SKM-1 (cell line): ENCODE measurements at regions not wholly inside any gene's neighbourhood (a gene's known extent, or its start where the extent isn't known, plus 50 kb on each side); places are given as distances from the start of the nearest gene placed in this dataset.
"Not testable (repeated sequence)": the region's sequence is repeated elsewhere in the genome, so short reads cannot be mapped to it uniquely, and the experiment has no call there.

ENCODE experiments used
- DNase-seq: peaks from one replicate; lab custom pipeline; 2025; ENCODE audit not compliant: unreplicated experiment; lab: John Stamatoyannopoulos, UW

GRCh38 chr7:69467826-69468225 lies 130.4 kb upstream of the AUTS2 start:
- DNase-seq, result no peak

GRCh38 chr7:69476416-69476815 lies 121.9 kb upstream of the AUTS2 start:
- DNase-seq, result no peak

GRCh38 chr7:69482676-69483075 lies 115.6 kb upstream of the AUTS2 start:
- DNase-seq, result no peak

- no peak for DNase-seq
Observed at GRCh38 chr7:69489533-69489932, 108.7 kb upstream of the AUTS2 start.

GRCh38 chr7:69498671-69499070 lies 99.6 kb upstream of the AUTS2 start:
- no peak for DNase-seq

- DNase-seq, result no peak
Observed at GRCh38 chr7:69502358-69502757, 95.9 kb upstream of the AUTS2 start.

- DNase-seq, result no peak
Observed at GRCh38 chr7:69504733-69505420, 93.4 kb upstream of the AUTS2 start.

GRCh38 chr7:69508736-69509135 lies 89.5 kb upstream of the AUTS2 start:
- DNase-seq, result no peak

GRCh38 chr7:69510114-69510513 lies 88.2 kb upstream of the AUTS2 start:
- DNase-seq, result no peak

- DNase-seq, result no peak
Observed at GRCh38 chr7:69515495-69516212, 82.6 kb upstream of the AUTS2 start.

- DNase-seq, result no peak
Observed at GRCh38 chr7:69516238-69516820, 81.9 kb upstream of the AUTS2 start.

GRCh38 chr7:69517985-69518704 lies 80.1 kb upstream of the AUTS2 start:
- no peak for DNase-seq

GRCh38 chr7:69518705-69519077 lies 79.6 kb upstream of the AUTS2 start:
- DNase-seq, result no peak

GRCh38 chr7:69526570-69526969 lies 71.7 kb upstream of the AUTS2 start:
- DNase-seq, result no peak

- DNase-seq, result no peak
Observed at GRCh38 chr7:69527706-69528105, 70.6 kb upstream of the AUTS2 start.

- DNase-seq, result no peak
Observed at GRCh38 chr7:69531050-69531449, 67.2 kb upstream of the AUTS2 start.

- no peak for DNase-seq
Observed at GRCh38 chr7:69534461-69535041, 63.7 kb upstream of the AUTS2 start.

- no peak for DNase-seq
Observed at GRCh38 chr7:69537691-69538090, 60.6 kb upstream of the AUTS2 start.

- no peak for DNase-seq
Observed at GRCh38 chr7:69539531-69539930, 58.7 kb upstream of the AUTS2 start.

GRCh38 chr7:69540287-69540686 lies 58.0 kb upstream of the AUTS2 start:
- DNase-seq, result no peak

- not testable (repeated sequence) for DNase-seq
Observed at GRCh38 chr7:69541779-69542432, 56.4 kb upstream of the AUTS2 start.
